Hepatocyte (in vitro differentiated cells): ENCODE measurements at regions not wholly inside any gene's neighbourhood (a gene's known extent, or its start where the extent isn't known, plus 50 kb on each side); places are given as distances from the start of the nearest gene placed in this dataset.

ENCODE experiments used
- EZH2 ChIP-seq: fragments of 200-600 bp; sonication (generic); IDR thresholded peaks from 2 replicates; pipeline ENCODE4 v1.6.1; 2016; ENCODE audit warnings: antibody characterized with exemption, mild to moderate bottlenecking, borderline replicate concordance
- TF ChIP-seq, protein P1 (sequence below): fragments of 200-600 bp; sonication (generic); IDR thresholded peaks from 2 replicates; pipeline ENCODE4 v1.5.1; 2016; ENCODE audit warnings: antibody characterized with exemption, mild to moderate bottlenecking; ENCODE audit not compliant: poor library complexity

GRCh38 chrX:4844376-4844775 is 1130.9 kb upstream of the PRKX start:
- TF ChIP-seq, protein P1, sequence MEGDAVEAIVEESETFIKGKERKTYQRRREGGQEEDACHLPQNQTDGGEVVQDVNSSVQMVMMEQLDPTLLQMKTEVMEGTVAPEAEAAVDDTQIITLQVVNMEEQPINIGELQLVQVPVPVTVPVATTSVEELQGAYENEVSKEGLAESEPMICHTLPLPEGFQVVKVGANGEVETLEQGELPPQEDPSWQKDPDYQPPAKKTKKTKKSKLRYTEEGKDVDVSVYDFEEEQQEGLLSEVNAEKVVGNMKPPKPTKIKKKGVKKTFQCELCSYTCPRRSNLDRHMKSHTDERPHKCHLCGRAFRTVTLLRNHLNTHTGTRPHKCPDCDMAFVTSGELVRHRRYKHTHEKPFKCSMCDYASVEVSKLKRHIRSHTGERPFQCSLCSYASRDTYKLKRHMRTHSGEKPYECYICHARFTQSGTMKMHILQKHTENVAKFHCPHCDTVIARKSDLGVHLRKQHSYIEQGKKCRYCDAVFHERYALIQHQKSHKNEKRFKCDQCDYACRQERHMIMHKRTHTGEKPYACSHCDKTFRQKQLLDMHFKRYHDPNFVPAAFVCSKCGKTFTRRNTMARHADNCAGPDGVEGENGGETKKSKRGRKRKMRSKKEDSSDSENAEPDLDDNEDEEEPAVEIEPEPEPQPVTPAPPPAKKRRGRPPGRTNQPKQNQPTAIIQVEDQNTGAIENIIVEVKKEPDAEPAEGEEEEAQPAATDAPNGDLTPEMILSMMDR = no peak
- no peak for TF ChIP-seq EZH2
